Neutrophil (primary cell): ENCODE measurements at regions not wholly inside any gene's neighbourhood (a gene's known extent, or its start where the extent isn't known, plus 50 kb on each side); places are given as distances from the start of the nearest gene placed in this dataset.

Source experiments
- H3K27ac ChIP-seq: fragments of 200-600 bp; sonication (generic); 2 replicates; pipeline ENCODE4 v1.5.1; 2016; ENCODE audit warnings: mild to moderate bottlenecking, moderate library complexity
- H3K27me3 ChIP-seq: fragments of 200-600 bp; sonication (generic); 2 replicates; pipeline ENCODE4 v1.6.0; 2016; ENCODE audit warnings: mild to moderate bottlenecking
- H3K36me3 ChIP-seq: fragments of 200-600 bp; sonication (generic); 2 replicates; pipeline ENCODE4 v1.5.1; 2017
- H3K4me1 ChIP-seq, 2 experiments: fragments of 200-600 bp in 1 of 2; sonication (generic) in 1 of 2; 1 replicate in 1 of 2; 2 replicates in 1 of 2; pipeline versions ENCODE4 v1.5.1 to v1.6.1; 2013 to 2016; ENCODE audit warnings: low read depth in 1 of 2, low read length in 1 of 2, mild to moderate bottlenecking in 1 of 2, moderate library complexity in 1 of 2; ENCODE audit not compliant: control insufficient read depth in 1 of 2, insufficient read depth in 1 of 2
- H3K4me3 ChIP-seq, 2 experiments: fragments of 200-600 bp in 1 of 2; sonication (generic) in 1 of 2; 1 replicate in 1 of 2; 2 replicates in 1 of 2; pipeline ENCODE4 v1.5.1; 2013 to 2016; ENCODE audit warnings: low read depth in 1 of 2, low read length in 1 of 2, mild to moderate bottlenecking in 1 of 2, moderate library complexity in 1 of 2
- H3K9me3 ChIP-seq: fragments of 200-600 bp; sonication (generic); 2 replicates; pipeline ENCODE4 v1.5.1; 2016
- CTCF ChIP-seq: fragments of 200-600 bp; sonication (generic); IDR thresholded peaks from 2 replicates; pipeline ENCODE4 v1.5.1; 2016; ENCODE audit warnings: antibody characterized with exemption

- H3K36me3 ChIP-seq: no peaks in the 10 kb centered on the region
- no peak overlapping the region for H3K4me3 ChIP-seq
- no peaks in the 10 kb centered on the region for H3K4me1 ChIP-seq
- no peak for TF ChIP-seq CTCF
- no peak overlapping the region for H3K27ac ChIP-seq
- H3K27me3 ChIP-seq: no peaks in the 10 kb centered on the region
- peaks cover 6% of the 10 kb centered on the region for H3K9me3 ChIP-seq
These were observed 285.6 kb downstream of the GPAT3 start for GRCh38 chr4:83821493-83821892.

- Histone ChIP-seq H3K9me3 (peaks cover 6% of the 10 kb centered on the region), H3K4me1 (no peaks in the 10 kb centered on the region), H3K27me3 (no peaks in the 10 kb centered on the region), H3K27ac (no peak overlapping the region), H3K36me3 (no peaks in the 10 kb centered on the region), H3K4me3 (no peak overlapping the region)
- TF ChIP-seq CTCF: no peak
These were observed 283.7 kb downstream of the GPAT3 start for GRCh38 chr4:83819582-83819981.

- H3K4me3 ChIP-seq: no peak overlapping the region
- no peaks in the 10 kb centered on the region for H3K4me1 ChIP-seq
- no peaks in the 10 kb centered on the region for H3K36me3 ChIP-seq
- H3K27me3 ChIP-seq: no peaks in the 10 kb centered on the region
- no peaks in the 10 kb centered on the region for H3K9me3 ChIP-seq
- H3K27ac ChIP-seq: no peak overlapping the region
- no peak for TF ChIP-seq CTCF
These were observed 274.5 kb downstream of the GPAT3 start for GRCh38 chr4:83810428-83810827.

- H3K9me3 ChIP-seq: no peaks in the 10 kb centered on the region
- no peak overlapping the region for H3K27ac ChIP-seq
- H3K4me1 ChIP-seq: no peaks in the 10 kb centered on the region
- no peak overlapping the region for H3K4me3 ChIP-seq
- TF ChIP-seq CTCF: no peak
- H3K36me3 ChIP-seq: no peaks in the 10 kb centered on the region
- no peaks in the 10 kb centered on the region for H3K27me3 ChIP-seq
These were observed 273.7 kb downstream of the GPAT3 start for GRCh38 chr4:83809581-83809980.

GRCh38 chr4:83793481-83793880 lies 257.6 kb downstream of the GPAT3 start:
- Histone ChIP-seq H3K36me3 (no peaks in the 10 kb centered on the region), H3K27me3 (no peaks in the 10 kb centered on the region), H3K4me3 (no peak overlapping the region), H3K27ac (no peak overlapping the region), H3K4me1 (no peaks in the 10 kb centered on the region), H3K9me3 (no peaks in the 10 kb centered on the region)
- no peak for TF ChIP-seq CTCF

- H3K36me3 ChIP-seq: no peaks in the 10 kb centered on the region
- H3K27ac ChIP-seq: no peak overlapping the region
- H3K9me3 ChIP-seq: no peaks in the 10 kb centered on the region
- TF ChIP-seq CTCF: no peak
- H3K27me3 ChIP-seq: no peaks in the 10 kb centered on the region
- no peak overlapping the region for H3K4me3 ChIP-seq
- no peaks in the 10 kb centered on the region for H3K4me1 ChIP-seq
These were observed 250.0 kb downstream of the GPAT3 start for GRCh38 chr4:83785891-83786290.
